HG02870 (cell line): ENCODE measurements at regions not wholly inside any gene's neighbourhood (a gene's known extent, or its start where the extent isn't known, plus 50 kb on each side); places are given as distances from the start of the nearest gene placed in this dataset.
"Not testable (repeated sequence)": the region's sequence is repeated elsewhere in the genome, so short reads cannot be mapped to it uniquely, and the experiment has no call there.

ENCODE experiments used
- ATAC-seq: cut with Tn5 transposase; IDR thresholded peaks from one replicate; pipeline ENCODE4 v1.9.1; 2021; ENCODE audit warnings: mild to moderate bottlenecking, moderate library complexity; ENCODE audit not compliant: unreplicated experiment

GRCh38 chr10:124324856-124325632 lies 93.7 kb downstream of the OAT start:
- no peak for ATAC-seq

- no peak for ATAC-seq
Observed at GRCh38 chr10:124324451-124324850, 94.3 kb downstream of the OAT start.

GRCh38 chr10:124323806-124324205 lies 94.9 kb downstream of the OAT start:
- ATAC-seq = no peak

- ATAC-seq = no peak
Observed at GRCh38 chr10:124323111-124323725, 95.5 kb downstream of the OAT start.

- no peak for ATAC-seq
Observed at GRCh38 chr10:124322191-124322980, 96.3 kb downstream of the OAT start.

GRCh38 chr10:124321433-124322089 lies 97.2 kb downstream of the OAT start:
- no peak for ATAC-seq

- ATAC-seq = no peak
Observed at GRCh38 chr10:124320778-124321432, 97.8 kb downstream of the OAT start.

GRCh38 chr10:124319926-124320391 lies 98.8 kb downstream of the OAT start:
- no peak for ATAC-seq

GRCh38 chr10:124319520-124319919 lies 99.2 kb downstream of the OAT start:
- not testable (repeated sequence) for ATAC-seq

- no peak for ATAC-seq
Observed at GRCh38 chr10:124318811-124319210, 99.9 kb downstream of the OAT start.

GRCh38 chr10:124318076-124318475 lies 100.6 kb downstream of the OAT start:
- no peak for ATAC-seq

GRCh38 chr10:124316326-124316725 lies 102.4 kb downstream of the OAT start:
- no peak for ATAC-seq

- no peak for ATAC-seq
Observed at GRCh38 chr10:124315591-124316270, 103.0 kb downstream of the OAT start.

- no peak for ATAC-seq
Observed at GRCh38 chr10:124313374-124313773, 105.3 kb downstream of the OAT start.

GRCh38 chr10:124308811-124309210 lies 109.9 kb downstream of the OAT start:
- ATAC-seq = no peak

GRCh38 chr10:124308056-124308645 lies 110.6 kb downstream of the OAT start:
- no peak for ATAC-seq

- ATAC-seq = no peak
Observed at GRCh38 chr10:124307591-124307990, 111.1 kb downstream of the OAT start.

- ATAC-seq = no peak
Observed at GRCh38 chr10:124306922-124307371, 111.8 kb downstream of the OAT start.

GRCh38 chr10:124306520-124306919 lies 112.2 kb downstream of the OAT start:
- ATAC-seq = no peak

- no peak for ATAC-seq
Observed at GRCh38 chr10:124305984-124306383, 112.7 kb downstream of the OAT start.
